Keratinocyte (primary cell): ENCODE measurements at regions not wholly inside any gene's neighbourhood (a gene's known extent, or its start where the extent isn't known, plus 50 kb on each side); places are given as distances from the start of the nearest gene placed in this dataset.

ENCODE experiments used
- DNase-seq: peaks from one replicate; pipeline ENCODE4 v3.0.0-alpha.2; 2011; ENCODE audit warnings: low read depth, missing footprints, low spot score
- FAIRE-seq: peaks from 2 replicates; lab custom pipeline; 2011; peaks lifted over from hg19 to GRCh38; lab: Jason Lieb, UNC
- H2AFZ ChIP-seq: 2 replicates; pipeline ENCODE4 v1.6.0; 2012; ENCODE audit warnings: low read length, control low read depth, inconsistent platforms; ENCODE audit not compliant: control insufficient read depth
- H3K27ac ChIP-seq: 2 replicates; pipeline ENCODE4 v1.5.1; 2011; ENCODE audit warnings: low read length; ENCODE audit not compliant: control insufficient read depth, insufficient read depth
- H3K27me3 ChIP-seq: 3 replicates; pipeline ENCODE4 v1.6.0; 2011; ENCODE audit warnings: low read length; ENCODE audit not compliant: control insufficient read depth, insufficient read depth; ENCODE audit errors: extremely low read depth
- H3K36me3 ChIP-seq, 2 experiments: 2 replicates in 1 of 2; 3 replicates in 1 of 2; pipeline ENCODE4 v1.5.1; 2011; ENCODE audit warnings: low read length in 2 of 2, mild to moderate bottlenecking in 1 of 2; ENCODE audit not compliant: control insufficient read depth in 2 of 2, insufficient read depth in 2 of 2; ENCODE audit errors: extremely low read depth in 1 of 2
- H3K4me1 ChIP-seq: 3 replicates; pipeline ENCODE4 v1.5.1; 2011; ENCODE audit warnings: low read length; ENCODE audit not compliant: control insufficient read depth, insufficient read depth; ENCODE audit errors: extremely low read depth
- H3K4me2 ChIP-seq: 3 replicates; pipeline ENCODE4 v1.6.0; 2011; ENCODE audit warnings: low read depth, low read length; ENCODE audit not compliant: control insufficient read depth, insufficient read depth; ENCODE audit errors: extremely low read depth
- H3K4me3 ChIP-seq, 3 experiments: fragments of 200-600 bp in 1 of 3; sonication (generic) in 1 of 3; 2 replicates in 2 of 3; 3 replicates in 1 of 3; pipeline ENCODE4 v1.5.1; 2011 to 2016; ENCODE audit warnings: low read length in 3 of 3, mild to moderate bottlenecking in 3 of 3, control low read depth in 2 of 3, inconsistent platforms in 1 of 3, low read depth in 1 of 3, mixed read lengths in 1 of 3, mixed run types in 1 of 3, moderate library complexity in 1 of 3; ENCODE audit not compliant: control insufficient read depth in 2 of 3, insufficient read depth in 2 of 3; ENCODE audit errors: extremely low read depth in 1 of 3
- H3K79me2 ChIP-seq: 2 replicates; pipeline ENCODE4 v1.6.0; 2012; ENCODE audit warnings: low read length; ENCODE audit not compliant: control insufficient read depth, insufficient read depth
- H3K9ac ChIP-seq: 3 replicates; pipeline ENCODE4 v1.6.0; 2011; ENCODE audit warnings: low read length; ENCODE audit not compliant: control insufficient read depth, insufficient read depth; ENCODE audit errors: extremely low read depth
- H3K9me1 ChIP-seq: 3 replicates; pipeline ENCODE4 v1.6.0; 2011; ENCODE audit warnings: low read length; ENCODE audit not compliant: control insufficient read depth, insufficient read depth; ENCODE audit errors: extremely low read depth
- H3K9me3 ChIP-seq: 2 replicates; pipeline ENCODE4 v1.5.1; 2012; ENCODE audit warnings: low read depth, low read length; ENCODE audit not compliant: control insufficient read depth
- H4K20me1 ChIP-seq: 3 replicates; pipeline ENCODE4 v1.6.0; 2011; ENCODE audit warnings: low read length; ENCODE audit not compliant: control insufficient read depth, insufficient read depth; ENCODE audit errors: extremely low read depth
- CTCF ChIP-seq, 3 experiments: IDR thresholded peaks in 1 of 3; conservative IDR thresholded peaks in 1 of 3; optimal IDR thresholded peaks in 1 of 3; 2 replicates in 2 of 3; 3 replicates in 1 of 3; pipeline versions ENCODE3 to v1.5.1; 2011; ENCODE audit warnings: low read length in 3 of 3, mild to moderate bottlenecking in 3 of 3, moderate library complexity in 2 of 3, control low read depth in 1 of 3, inconsistent platforms in 1 of 3; ENCODE audit not compliant: insufficient read depth in 2 of 3; ENCODE audit errors: extremely low read depth in 1 of 3
- EZH2 ChIP-seq: IDR thresholded peaks from one replicate; pipeline ENCODE4 v1.6.1; 2012; ENCODE audit warnings: inconsistent platforms, mild to moderate bottlenecking, low read length, moderate library complexity
- dilution Hi-C: fragments of 300-500 bp; cut with MboI; formaldehyde crosslinking; loops from one replicate; pipeline ENCODE4 v1.7.0; 2020; ENCODE audit warnings: low sequenced_read_pairs; ENCODE audit not compliant: extremely low pct_ligation_motif_present

GRCh38 chr12:91490667-91491311 is 308.2 kb upstream of the DCN start:
- H3K4me1 ChIP-seq = no peaks in the 10 kb centered on the region
- no peak for TF ChIP-seq CTCF (optimal IDR thresholded peaks at IDR 0.05 in 1 of 3, IDR thresholded peaks at IDR 0.05 in 1 of 3, conservative IDR thresholded peaks at IDR 0.05 in 1 of 3; ENCODE audit: extremely low read depth in 1 of 3, insufficient read depth in 2 of 3, low read length in 3 of 3)
- no peak for TF ChIP-seq EZH2
- H3K27me3 ChIP-seq = no peaks in the 10 kb centered on the region
- H3K4me2 ChIP-seq = no peak overlapping the region
- no peaks in the 10 kb centered on the region for H3K36me3 ChIP-seq
- H4K20me1 ChIP-seq = no peaks in the 10 kb centered on the region
- no peak overlapping the region for H2AFZ ChIP-seq
- H3K9me1 ChIP-seq = no peaks in the 10 kb centered on the region
- dilution Hi-C loops = no loop called here
- no peaks in the 10 kb centered on the region for H3K79me2 ChIP-seq
- FAIRE-seq (no peak), DNase-seq (no peak)
- no peak overlapping the region for H3K27ac ChIP-seq
- H3K9me3 ChIP-seq = no peaks in the 10 kb centered on the region
- no peak overlapping the region for H3K4me3 ChIP-seq
- no peak overlapping the region for H3K9ac ChIP-seq

GRCh38 chr12:91483471-91483985 is 300.9 kb upstream of the DCN start:
- dilution Hi-C loops = no loop called here
- H3K9me1 ChIP-seq = no peaks in the 10 kb centered on the region
- H3K4me2 ChIP-seq = no peak overlapping the region
- no peak overlapping the region for H3K9ac ChIP-seq
- TF ChIP-seq CTCF (optimal IDR thresholded peaks at IDR 0.05 in 1 of 3, IDR thresholded peaks at IDR 0.05 in 1 of 3, conservative IDR thresholded peaks at IDR 0.05 in 1 of 3; ENCODE audit: extremely low read depth in 1 of 3, insufficient read depth in 2 of 3, low read length in 3 of 3) (no peak), EZH2 (no peak)
- no peak for FAIRE-seq
- H3K9me3 ChIP-seq = no peaks in the 10 kb centered on the region
- no peak overlapping the region for H3K27ac ChIP-seq
- no peak for DNase-seq
- H3K79me2 ChIP-seq = no peaks in the 10 kb centered on the region
- H4K20me1 ChIP-seq = no peaks in the 10 kb centered on the region
- no peaks in the 10 kb centered on the region for H3K27me3 ChIP-seq
- no peak overlapping the region for H2AFZ ChIP-seq
- no peaks in the 10 kb centered on the region for H3K36me3 ChIP-seq
- no peak overlapping the region for H3K4me3 ChIP-seq
- H3K4me1 ChIP-seq = no peaks in the 10 kb centered on the region
